Esophagus squamous epithelium (tissue), 4 donors: ENCODE measurements at regions not wholly inside any gene's neighbourhood (a gene's known extent, or its start where the extent isn't known, plus 50 kb on each side); places are given as distances from the start of the nearest gene placed in this dataset.

Experiments
- POLR2A ChIP-seq, 4 donors: fragments of 450-650 bp; IDR thresholded peaks; one replicate each; pipeline ENCODE4 v1.6.1; 2017; ENCODE audit warnings: antibody characterized with exemption in 4 of 4, mild to moderate bottlenecking in 4 of 4, moderate library complexity in 3 of 4
- TF ChIP-seq, protein P1 (sequence below), 6 experiments: fragments of 450-650 bp in 4 of 6; fragments of 200-600 bp in 2 of 6; sonication (generic) in 2 of 6; IDR thresholded peaks; one replicate each; pipeline ENCODE4 v1.5.1; 2016 to 2019; ENCODE audit warnings: antibody characterized with exemption in 6 of 6, mild to moderate bottlenecking in 4 of 6, moderate library complexity in 4 of 6

DNA sequence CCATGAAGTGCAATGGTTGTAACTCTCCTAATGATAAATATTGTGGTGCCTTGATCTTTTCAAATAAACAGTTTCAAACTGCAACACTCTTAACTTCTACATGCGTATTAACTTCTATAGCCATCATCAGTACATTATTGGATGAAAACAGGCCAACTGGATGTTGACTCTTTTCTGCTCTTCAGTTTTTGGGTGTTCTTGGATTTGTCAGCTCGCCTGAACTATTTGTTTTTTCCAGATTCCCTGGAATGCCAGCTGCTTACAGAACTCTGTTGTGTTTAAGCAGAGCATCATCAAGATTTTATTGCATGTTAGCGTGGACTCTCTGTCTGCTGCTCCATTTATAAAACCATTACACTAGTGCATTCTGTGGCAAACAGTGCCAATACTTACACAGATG, 626.1 kb downstream of the HDGFL1 start:
- TF ChIP-seq, protein P1, sequence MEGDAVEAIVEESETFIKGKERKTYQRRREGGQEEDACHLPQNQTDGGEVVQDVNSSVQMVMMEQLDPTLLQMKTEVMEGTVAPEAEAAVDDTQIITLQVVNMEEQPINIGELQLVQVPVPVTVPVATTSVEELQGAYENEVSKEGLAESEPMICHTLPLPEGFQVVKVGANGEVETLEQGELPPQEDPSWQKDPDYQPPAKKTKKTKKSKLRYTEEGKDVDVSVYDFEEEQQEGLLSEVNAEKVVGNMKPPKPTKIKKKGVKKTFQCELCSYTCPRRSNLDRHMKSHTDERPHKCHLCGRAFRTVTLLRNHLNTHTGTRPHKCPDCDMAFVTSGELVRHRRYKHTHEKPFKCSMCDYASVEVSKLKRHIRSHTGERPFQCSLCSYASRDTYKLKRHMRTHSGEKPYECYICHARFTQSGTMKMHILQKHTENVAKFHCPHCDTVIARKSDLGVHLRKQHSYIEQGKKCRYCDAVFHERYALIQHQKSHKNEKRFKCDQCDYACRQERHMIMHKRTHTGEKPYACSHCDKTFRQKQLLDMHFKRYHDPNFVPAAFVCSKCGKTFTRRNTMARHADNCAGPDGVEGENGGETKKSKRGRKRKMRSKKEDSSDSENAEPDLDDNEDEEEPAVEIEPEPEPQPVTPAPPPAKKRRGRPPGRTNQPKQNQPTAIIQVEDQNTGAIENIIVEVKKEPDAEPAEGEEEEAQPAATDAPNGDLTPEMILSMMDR (IDR thresholded peaks at IDR 0.05), result no peak
- TF ChIP-seq POLR2A (IDR thresholded peaks at IDR 0.05), result no peak
